ENCODE measurements at regions not wholly inside any gene's neighbourhood (a gene's known extent, or its start where the extent isn't known, plus 50 kb on each side); places are given as distances from the start of the nearest gene placed in this dataset.

DNA sequence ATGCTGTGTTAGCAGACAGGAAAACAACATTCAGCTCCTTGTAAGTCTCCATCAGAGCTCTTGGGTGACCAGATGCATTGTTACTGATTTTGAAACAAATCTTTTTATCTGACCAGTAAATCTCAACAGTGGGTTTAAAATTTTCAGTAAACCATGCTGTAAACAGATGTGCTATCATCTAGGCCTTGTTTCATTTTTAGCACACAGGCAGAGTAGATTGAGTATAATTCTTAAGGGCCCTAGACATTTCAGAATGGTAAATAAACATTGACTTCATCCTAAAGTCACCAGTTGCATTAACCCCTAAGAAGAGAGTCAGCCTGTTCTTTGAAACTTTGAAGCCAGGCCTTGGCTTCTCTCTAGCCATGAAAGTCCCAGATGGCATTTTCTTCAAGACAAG lies 237.2 kb upstream of the BMP2 start:
- Mint-ChIP-seq H3K27me3 (ENCODE audit: low read depth in 3 of 3) (peaks cover 0 to 2% (median 0%) of the 10 kb centered on the region in 3 donors), H3K4me1 (no peaks in the 10 kb centered on the region), H3K27ac (no peak overlapping the region), H3K36me3 (no peaks in the 10 kb centered on the region), H3K9me3 (peaks cover 0 to 6% (median 3%) of the 10 kb centered on the region in 7 donors), H3K4me3 (no peak overlapping the region)
- Histone ChIP-seq H4K20me1 (ENCODE audit: insufficient read depth, low read length) (no peaks in the 10 kb centered on the region), H3K4me2 (replicated peaks; ENCODE audit: extremely low read depth, low read length, poor library complexity, severe bottlenecking) (no peak overlapping the region), H3K27me3 (ENCODE audit: control insufficient read depth in 2 of 2, insufficient read depth in 2 of 2, low read length in 2 of 2) (no peaks in the 10 kb centered on the region), H3K9me3 (replicated peaks in 1 of 2; ENCODE audit: control insufficient read depth in 1 of 2, insufficient read depth in 1 of 2, low read length in 2 of 2) (peaks cover 6 to 9% of the 10 kb centered on the region in 2 donors), H3K27ac (ENCODE audit: low read depth in 1 of 2, low read length in 2 of 2) (no peak overlapping the region), H3K79me2 (ENCODE audit: insufficient read depth, low read length) (no peaks in the 10 kb centered on the region), H3K4me3 (replicated peaks in 1 of 3; ENCODE audit: low read depth in 2 of 3, low read length in 3 of 3) (no peak overlapping the region), H3K9ac (ENCODE audit: insufficient read depth, low read length, poor library complexity, severe bottlenecking) (no peak overlapping the region), H2AFZ (ENCODE audit: insufficient read depth, low read depth, low read length, poor library complexity, severe bottlenecking) (no peak overlapping the region), H3K36me3 (replicated peaks in 1 of 2; ENCODE audit: control insufficient read depth in 1 of 2, insufficient read depth in 2 of 2, low read length in 2 of 2) (no peaks in the 10 kb centered on the region), H3K4me1 (ENCODE audit: control insufficient read depth in 1 of 2, insufficient read depth in 2 of 2, low read length in 2 of 2) (no peaks in the 10 kb centered on the region)
- no peak for DNase-seq
- intact Hi-C loops (cut with micrococcal nuclease): no loop called here
- TF ChIP-seq, protein P1, sequence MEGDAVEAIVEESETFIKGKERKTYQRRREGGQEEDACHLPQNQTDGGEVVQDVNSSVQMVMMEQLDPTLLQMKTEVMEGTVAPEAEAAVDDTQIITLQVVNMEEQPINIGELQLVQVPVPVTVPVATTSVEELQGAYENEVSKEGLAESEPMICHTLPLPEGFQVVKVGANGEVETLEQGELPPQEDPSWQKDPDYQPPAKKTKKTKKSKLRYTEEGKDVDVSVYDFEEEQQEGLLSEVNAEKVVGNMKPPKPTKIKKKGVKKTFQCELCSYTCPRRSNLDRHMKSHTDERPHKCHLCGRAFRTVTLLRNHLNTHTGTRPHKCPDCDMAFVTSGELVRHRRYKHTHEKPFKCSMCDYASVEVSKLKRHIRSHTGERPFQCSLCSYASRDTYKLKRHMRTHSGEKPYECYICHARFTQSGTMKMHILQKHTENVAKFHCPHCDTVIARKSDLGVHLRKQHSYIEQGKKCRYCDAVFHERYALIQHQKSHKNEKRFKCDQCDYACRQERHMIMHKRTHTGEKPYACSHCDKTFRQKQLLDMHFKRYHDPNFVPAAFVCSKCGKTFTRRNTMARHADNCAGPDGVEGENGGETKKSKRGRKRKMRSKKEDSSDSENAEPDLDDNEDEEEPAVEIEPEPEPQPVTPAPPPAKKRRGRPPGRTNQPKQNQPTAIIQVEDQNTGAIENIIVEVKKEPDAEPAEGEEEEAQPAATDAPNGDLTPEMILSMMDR (IDR thresholded peaks at IDR 0.05): no peak

DNA sequence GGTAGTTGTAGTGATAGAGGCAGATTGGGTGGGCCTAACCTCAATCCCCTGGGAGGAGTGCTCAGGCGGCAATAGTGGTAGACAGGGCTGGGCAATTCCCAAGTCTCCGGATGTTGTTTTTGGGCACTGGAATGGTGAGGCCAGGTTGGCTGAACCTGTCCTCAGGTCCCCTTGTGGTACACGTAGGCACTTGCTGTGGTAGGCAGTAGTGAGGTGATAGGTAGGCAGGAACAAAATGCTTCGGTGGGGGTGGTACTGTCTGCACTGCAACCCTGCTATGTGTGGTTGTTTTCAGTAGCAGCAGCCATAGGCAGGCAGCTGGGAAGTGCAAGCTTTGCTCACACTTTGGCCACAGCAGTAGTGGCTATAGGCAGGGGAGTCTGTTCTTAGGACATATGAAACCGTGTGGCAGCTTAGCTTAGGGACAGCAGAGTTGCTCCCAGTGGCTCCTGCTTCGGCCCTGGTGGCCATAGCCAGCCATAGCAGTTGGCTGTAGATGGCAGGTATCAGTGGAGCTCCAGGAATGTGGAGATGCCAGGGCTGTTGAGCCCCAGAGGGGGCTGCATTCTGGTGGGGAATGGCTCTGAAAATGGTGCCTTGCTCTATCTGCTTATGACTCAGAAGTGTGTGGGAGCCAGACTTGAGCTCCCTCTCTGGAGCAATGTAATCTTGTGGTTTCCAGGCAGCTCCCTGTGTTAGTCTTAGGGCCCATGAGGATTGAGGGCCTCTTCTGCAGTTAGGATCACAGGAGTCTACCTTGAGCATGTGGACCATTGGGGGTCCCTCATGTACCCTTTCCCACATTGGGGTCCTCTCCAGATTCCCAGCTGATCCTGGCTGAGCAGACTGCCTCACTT lies 241.8 kb upstream of the BMP2 start:
- Mint-ChIP-seq H3K4me1 (no peaks in the 10 kb centered on the region), H3K27ac (no peak overlapping the region), H3K4me3 (no peak overlapping the region), H3K36me3 (no peaks in the 10 kb centered on the region), H3K9me3 (peaks cover 9 to 20% (median 13%) of the 10 kb centered on the region in 7 donors), H3K27me3 (ENCODE audit: low read depth in 3 of 3) (peaks cover 0 to 3% (median 0%) of the 10 kb centered on the region in 3 donors)
- H3K36me3 ChIP-seq (replicated peaks in 1 of 2; ENCODE audit: control insufficient read depth in 1 of 2, insufficient read depth in 2 of 2, low read length in 2 of 2): no peaks in the 10 kb centered on the region
- no peak overlapping the region for H3K9ac ChIP-seq (ENCODE audit: insufficient read depth, low read length, poor library complexity, severe bottlenecking)
- H3K4me2 ChIP-seq (replicated peaks; ENCODE audit: extremely low read depth, low read length, poor library complexity, severe bottlenecking): no peak overlapping the region
- WGBS (ENCODE audit: insufficient coverage): 73% methylated on average over 6 of the region's 6 CpGs
- H3K4me3 ChIP-seq (replicated peaks in 1 of 3; ENCODE audit: low read depth in 2 of 3, low read length in 3 of 3): no peak overlapping the region
- peaks cover 10 to 14% of the 10 kb centered on the region in 2 donors for H3K9me3 ChIP-seq (replicated peaks in 1 of 2; ENCODE audit: control insufficient read depth in 1 of 2, insufficient read depth in 1 of 2, low read length in 2 of 2)
- H3K4me1 ChIP-seq (ENCODE audit: control insufficient read depth in 1 of 2, insufficient read depth in 2 of 2, low read length in 2 of 2): no peaks in the 10 kb centered on the region
- H4K20me1 ChIP-seq (ENCODE audit: insufficient read depth, low read length): no peaks in the 10 kb centered on the region
- no peak for DNase-seq
- H3K27ac ChIP-seq (ENCODE audit: low read depth in 1 of 2, low read length in 2 of 2): no peak overlapping the region
- intact Hi-C loops (cut with micrococcal nuclease): no loop called here
- H3K79me2 ChIP-seq (ENCODE audit: insufficient read depth, low read length): no peaks in the 10 kb centered on the region
- TF ChIP-seq, protein P1 (IDR thresholded peaks at IDR 0.05): no peak
- H2AFZ ChIP-seq (ENCODE audit: insufficient read depth, low read depth, low read length, poor library complexity, severe bottlenecking): no peak overlapping the region
- no peaks in the 10 kb centered on the region for H3K27me3 ChIP-seq (ENCODE audit: control insufficient read depth in 2 of 2, insufficient read depth in 2 of 2, low read length in 2 of 2)

Data from CD14-positive monocyte (primary cell).